SK-N-SH (cell line): ENCODE measurements at regions not wholly inside any gene's neighbourhood (a gene's known extent, or its start where the extent isn't known, plus 50 kb on each side); places are given as distances from the start of the nearest gene placed in this dataset.

ENCODE experiments used
- CTCF ChIA-PET: fragments of 300-600, 350-600 bp; formaldehyde crosslinking; extraction: SDS; loops from one replicate; lab custom pipeline; 2021; lab: Yijun Ruan, JAX
- POLR2A ChIA-PET: fragments of 350-600 bp; sonication (Branson Sonifier 250); formaldehyde crosslinking; extraction: SDS; loops from one replicate; lab custom pipeline; 2020; ENCODE audit warnings: antibody characterized with exemption, inconsistent platforms; lab: Yijun Ruan, JAX
- DNase-seq: peaks from one replicate; pipeline ENCODE4 v3.0.0; 2012
- H2AFZ ChIP-seq: fragments of 200-600 bp; sonication (generic); 2 replicates; pipeline ENCODE4 v1.8.1; 2016; ENCODE audit warnings: antibody characterized with exemption, mild to moderate bottlenecking, low read depth
- H3F3A ChIP-seq: fragments of 200-600 bp; sonication (generic); replicated peaks from 2 replicates; pipeline ENCODE3; 2016; ENCODE audit warnings: antibody characterized with exemption, mild to moderate bottlenecking; ENCODE audit not compliant: insufficient read depth
- H3K27ac ChIP-seq, 2 experiments: fragments of 200-500 bp in 1 of 2; fragments of 200-600 bp in 1 of 2; sonication (Bioruptor generic) in 1 of 2; sonication (generic), shearing (Covaris generic) in 1 of 2; 2 replicates each; pipeline versions ENCODE4 v1.5.1 to v1.6.1; 2014 to 2016; ENCODE audit warnings: low read depth in 2 of 2, inconsistent platforms in 1 of 2, low read length in 1 of 2, mild to moderate bottlenecking in 1 of 2, mixed read lengths in 1 of 2
- H3K27me3 ChIP-seq: fragments of 200-600 bp; sonication (generic), shearing (Covaris generic); 2 replicates; pipeline ENCODE4 v1.6.1; 2016; ENCODE audit warnings: mixed run types; ENCODE audit not compliant: insufficient read depth
- H3K36me3 ChIP-seq, 2 experiments: fragments of 200-500 bp in 1 of 2; fragments of 200-600 bp in 1 of 2; sonication (Bioruptor generic) in 1 of 2; sonication (generic) in 1 of 2; replicated peaks in 1 of 2; 2 replicates each; pipeline versions ENCODE3 to v1.5.1; 2014 to 2016; ENCODE audit warnings: low read length in 1 of 2, mild to moderate bottlenecking in 1 of 2; ENCODE audit not compliant: insufficient read depth in 2 of 2, control insufficient read depth in 1 of 2
- H3K4me1 ChIP-seq, 2 experiments: fragments of 200-500 bp in 1 of 2; fragments of 200-600 bp in 1 of 2; sonication (Bioruptor generic) in 1 of 2; sonication (generic), shearing (Covaris generic) in 1 of 2; 2 replicates each; pipeline versions ENCODE4 v1.5.1 to v1.6.1; 2014 to 2016; ENCODE audit warnings: low read depth in 1 of 2, low read length in 1 of 2, mixed run types in 1 of 2; ENCODE audit not compliant: insufficient read depth in 2 of 2, control insufficient read depth in 1 of 2
- H3K4me2 ChIP-seq: fragments of 200-600 bp; sonication (generic), shearing (Covaris generic); 2 replicates; pipeline ENCODE4 v1.6.1; 2017; ENCODE audit warnings: mixed run types
- H3K4me3 ChIP-seq, 2 experiments: fragments of 200-500 bp in 1 of 2; fragments of 200-600 bp in 1 of 2; sonication (Bioruptor generic) in 1 of 2; sonication (generic), shearing (Covaris generic) in 1 of 2; 2 replicates each; pipeline versions ENCODE4 v1.5.1 to v1.8.1; 2014 to 2016; ENCODE audit warnings: low read depth in 2 of 2, inconsistent platforms in 1 of 2, low read length in 1 of 2, mild to moderate bottlenecking in 1 of 2, mixed read lengths in 1 of 2, moderate library complexity in 1 of 2
- H3K79me2 ChIP-seq: fragments of 200-600 bp; sonication (generic); 2 replicates; pipeline ENCODE4 v1.8.1; 2017; ENCODE audit warnings: mild to moderate bottlenecking; ENCODE audit not compliant: insufficient read depth
- H3K9ac ChIP-seq: fragments of 200-600 bp; sonication (generic); 2 replicates; pipeline ENCODE4 v1.6.1; 2017; ENCODE audit warnings: mixed run types
- H3K9me2 ChIP-seq: fragments of 200-600 bp; sonication (generic); 2 replicates; pipeline ENCODE4 v1.6.1; 2017; ENCODE audit warnings: mixed run types
- H3K9me3 ChIP-seq: fragments of 200-600 bp; sonication (generic); 2 replicates; pipeline ENCODE4 v1.6.1; 2017; ENCODE audit warnings: mixed run types, mild to moderate bottlenecking, moderate library complexity
- H4K20me1 ChIP-seq: fragments of 200-600 bp; sonication (generic); 2 replicates; pipeline ENCODE4 v1.6.1; 2017; ENCODE audit warnings: mild to moderate bottlenecking, mixed run types; ENCODE audit not compliant: insufficient read depth
- CHD2 ChIP-seq: fragments of 150-350 bp; IDR thresholded peaks from 2 replicates; pipeline ENCODE4 v1.6.1; 2018; ENCODE audit warnings: low read length; ENCODE audit not compliant: partially characterized antibody
- ELF1 ChIP-seq: IDR thresholded peaks from 2 replicates; pipeline ENCODE4 v1.4.0; 2012
- EP300 ChIP-seq, 2 experiments: IDR thresholded peaks; 2 replicates each; pipeline versions ENCODE4 v1.4.0 to v1.6.1; 2012; ENCODE audit warnings: borderline replicate concordance in 1 of 2, low read depth in 1 of 2, low read length in 1 of 2
- FOXM1 ChIP-seq: IDR thresholded peaks from 2 replicates; pipeline ENCODE4 v1.4.0; 2012; ENCODE audit warnings: low read depth, mild to moderate bottlenecking
- GATA2 ChIP-seq: sonication (generic); formaldehyde crosslinking; IDR thresholded peaks from 2 replicates; pipeline ENCODE4 v1.5.0; 2020; ENCODE audit warnings: mild to moderate bottlenecking, missing genetic modification reagents
- MEF2A ChIP-seq: IDR thresholded peaks from 2 replicates; pipeline ENCODE4 v1.4.0; 2012; ENCODE audit warnings: low read depth, borderline replicate concordance
- NFIC ChIP-seq: IDR thresholded peaks from 2 replicates; pipeline ENCODE4 v1.4.0; 2012; ENCODE audit warnings: borderline replicate concordance
- NRF1 ChIP-seq: IDR thresholded peaks from 2 replicates; pipeline ENCODE4 v1.6.1; 2012; ENCODE audit warnings: low read depth, mild to moderate bottlenecking, low read length
- PBX3 ChIP-seq: IDR thresholded peaks from 2 replicates; pipeline ENCODE4; 2012
- POLR2AphosphoS5 ChIP-seq: IDR thresholded peaks from 2 replicates; pipeline ENCODE4 v1.6.1; 2012; ENCODE audit warnings: low read depth, low read length
- RAD21 ChIP-seq: IDR thresholded peaks from 2 replicates; pipeline ENCODE4 v1.6.1; 2012; ENCODE audit warnings: mild to moderate bottlenecking, low read length
- RCOR1 ChIP-seq: fragments of 150-350 bp; IDR thresholded peaks from 2 replicates; pipeline ENCODE4 v1.6.1; 2017; ENCODE audit warnings: antibody characterized with exemption, low read length
- REST ChIP-seq: IDR thresholded peaks from 2 replicates; pipeline ENCODE4 v1.6.1; 2012; ENCODE audit warnings: mild to moderate bottlenecking, low read depth, low read length, moderate library complexity
- RFX5 ChIP-seq: IDR thresholded peaks from 2 replicates; pipeline ENCODE4 v1.6.1; 2012; ENCODE audit warnings: mild to moderate bottlenecking, improper control_type of control experiment, low read length
- TAF1 ChIP-seq: IDR thresholded peaks from 2 replicates; pipeline ENCODE4 v1.6.1; 2012; ENCODE audit warnings: low read depth, mild to moderate bottlenecking, low read length, moderate library complexity, borderline replicate concordance
- TCF12 ChIP-seq: IDR thresholded peaks from 2 replicates; pipeline ENCODE4 v1.4.0; 2012
- WGBS: methylation state at CpG from one replicate; pipeline ENCODE4 v1.1.6; 2017; ENCODE audit warnings: low lambda C conversion rate; 5-methylcytosine and 5-hydroxymethylcytosine counted together

GRCh38 chr13:90070362-90070761 is 1277.1 kb upstream of the MIR17HG start:
- POLR2A ChIA-PET = no interaction called here

More at GRCh38 chr13:90070362-90070761, 1277.1 kb upstream of the MIR17HG start:
- no peak overlapping the region for H2AFZ ChIP-seq
- H3K4me2 ChIP-seq = no peak overlapping the region
- H3K4me3 ChIP-seq = no peak overlapping the region
- TF ChIP-seq RFX5 (no peak), NRF1 (no peak), TCF12 (no peak), REST (no peak), RCOR1 (no peak), GATA2 (no peak), FOXM1 (no peak), CHD2 (no peak), MEF2A (no peak), ELF1 (no peak), PBX3 (no peak), EP300 (IDR thresholded peaks at IDR 0.05; ENCODE audit: borderline replicate concordance in 1 of 2, low read depth in 1 of 2, low read length in 1 of 2) (no peak), TAF1 (no peak), RAD21 (no peak), NFIC (no peak), POLR2AphosphoS5 (no peak)
- H3K9ac ChIP-seq = no peak overlapping the region
- H3F3A ChIP-seq = no peaks in the 10 kb centered on the region
- H3K9me3 ChIP-seq = no peaks in the 10 kb centered on the region
- no peaks in the 10 kb centered on the region for H3K79me2 ChIP-seq
- no peaks in the 10 kb centered on the region for H4K20me1 ChIP-seq
- DNase-seq = no peak
- no peak overlapping the region for H3K27ac ChIP-seq
- WGBS = 58% methylated on average over 1 of the region's 1 CpG
- H3K9me2 ChIP-seq = no peaks in the 10 kb centered on the region
- H3K36me3 ChIP-seq = no peaks in the 10 kb centered on the region
- CTCF ChIA-PET = no interaction called here
- H3K4me1 ChIP-seq = no peaks in the 10 kb centered on the region
- H3K27me3 ChIP-seq = no peaks in the 10 kb centered on the region
